Neuronal stem cell (in vitro differentiated cells): ENCODE measurements at regions not wholly inside any gene's neighbourhood (a gene's known extent, or its start where the extent isn't known, plus 50 kb on each side); places are given as distances from the start of the nearest gene placed in this dataset.

Source experiments
- DNase-seq: peaks from one replicate; pipeline ENCODE4 v3.0.0-alpha.2; 2013; ENCODE audit warnings: low spot score
- H2AFZ ChIP-seq: one replicate; pipeline ENCODE4 v1.6.1; 2013; ENCODE audit warnings: mild to moderate bottlenecking, low read length, inconsistent platforms
- H2AK5ac ChIP-seq: 2 replicates; pipeline ENCODE4 v1.6.1; 2013; ENCODE audit warnings: low read depth, mild to moderate bottlenecking, inconsistent platforms, low read length, moderate library complexity, mixed read lengths
- H2BK120ac ChIP-seq: 2 replicates; pipeline ENCODE4 v1.6.1; 2013; ENCODE audit warnings: low read depth, mild to moderate bottlenecking, inconsistent platforms, low read length, moderate library complexity, mixed read lengths
- H2BK12ac ChIP-seq: one replicate; pipeline ENCODE4 v1.6.1; 2013; ENCODE audit warnings: low read length, inconsistent platforms
- H2BK15ac ChIP-seq: 2 replicates; pipeline ENCODE4 v1.6.1; 2013; ENCODE audit warnings: mild to moderate bottlenecking, low read length, inconsistent platforms, mixed read lengths
- H2BK5ac ChIP-seq: one replicate; pipeline ENCODE4 v1.6.1; 2013; ENCODE audit warnings: inconsistent platforms, mild to moderate bottlenecking, low read length, moderate library complexity
- H3K14ac ChIP-seq: one replicate; pipeline ENCODE4 v1.6.1; 2013; ENCODE audit warnings: low read length, inconsistent platforms
- H3K18ac ChIP-seq: 2 replicates; pipeline ENCODE4 v1.6.1; 2013; ENCODE audit warnings: low read length, inconsistent platforms
- H3K23ac ChIP-seq: 2 replicates; pipeline ENCODE4 v1.6.1; 2013; ENCODE audit warnings: low read depth, mild to moderate bottlenecking, mixed read lengths, low read length, inconsistent platforms; ENCODE audit not compliant: poor library complexity
- H3K27ac ChIP-seq: replicated peaks from 3 replicates; pipeline ENCODE4 v1.5.1; 2013; ENCODE audit warnings: low read length, inconsistent platforms
- H3K27me3 ChIP-seq, 3 experiments: 2 replicates each; pipeline ENCODE4 v1.6.1; 2013; ENCODE audit warnings: low read length in 3 of 3, mild to moderate bottlenecking in 2 of 3, inconsistent platforms in 1 of 3, low read depth in 1 of 3, mixed read lengths in 1 of 3, moderate library complexity in 1 of 3; ENCODE audit not compliant: control insufficient read depth in 3 of 3, insufficient read depth in 3 of 3
- H3K36me3 ChIP-seq, 2 donors: replicated peaks in 1 of 2; 2 replicates each; pipeline ENCODE4 v1.6.1; 2013; ENCODE audit warnings: low read length in 2 of 2; ENCODE audit not compliant: control insufficient read depth in 2 of 2, insufficient read depth in 2 of 2
- H3K4ac ChIP-seq: 2 replicates; pipeline ENCODE4 v1.6.1; 2013; ENCODE audit warnings: inconsistent platforms, mild to moderate bottlenecking, low read length, moderate library complexity
- H3K4me1 ChIP-seq, 2 donors: 1 replicate in 1 of 2; 2 replicates in 1 of 2; pipeline ENCODE4 v1.6.1; 2013; ENCODE audit warnings: low read length in 2 of 2, low read depth in 1 of 2; ENCODE audit not compliant: control insufficient read depth in 2 of 2, insufficient read depth in 1 of 2
- H3K4me2 ChIP-seq: one replicate; pipeline ENCODE4 v1.6.1; 2013; ENCODE audit warnings: mild to moderate bottlenecking, low read length, inconsistent platforms; ENCODE audit not compliant: insufficient read depth, poor library complexity, severe bottlenecking
- H3K4me3 ChIP-seq, 2 donors: 2 replicates each; pipeline ENCODE4 v1.5.1; 2013; ENCODE audit warnings: low read length in 2 of 2, mild to moderate bottlenecking in 2 of 2, inconsistent platforms in 1 of 2, moderate library complexity in 1 of 2
- H3K79me1 ChIP-seq: one replicate; pipeline ENCODE4 v1.6.1; 2013; ENCODE audit warnings: low read depth, mild to moderate bottlenecking, inconsistent platforms, low read length, moderate library complexity
- H3K9ac ChIP-seq: one replicate; pipeline ENCODE4 v1.6.1; 2013; ENCODE audit warnings: mild to moderate bottlenecking, low read depth, low read length, inconsistent platforms; ENCODE audit not compliant: poor library complexity
- H3K9me3 ChIP-seq, 2 donors: replicated peaks in 1 of 2; 2 replicates each; pipeline versions ENCODE3 to v1.6.1; 2013; ENCODE audit warnings: low read length in 2 of 2, mild to moderate bottlenecking in 2 of 2, inconsistent platforms in 1 of 2, low read depth in 1 of 2, mixed read lengths in 1 of 2, moderate library complexity in 1 of 2; ENCODE audit not compliant: control insufficient read depth in 2 of 2, insufficient read depth in 1 of 2
- H4K8ac ChIP-seq: one replicate; pipeline ENCODE4 v1.6.1; 2013; ENCODE audit warnings: low read depth, mild to moderate bottlenecking, inconsistent platforms, low read length, moderate library complexity
- H4K91ac ChIP-seq: one replicate; pipeline ENCODE4 v1.6.1; 2013; ENCODE audit warnings: low read length, low read depth, mild to moderate bottlenecking, inconsistent platforms; ENCODE audit not compliant: poor library complexity
- WGBS, 2 donors: extraction: QIAGEN DNeasy Blood & Tissue Kit; methylation state at CpG; one replicate each; pipeline ENCODE4 v1.1.7; 2013; ENCODE audit warnings: missing lambda C conversion rate in 2 of 2, mixed read lengths in 1 of 2; ENCODE audit not compliant: insufficient read length in 2 of 2, insufficient replicate concordance in 1 of 2; ENCODE audit errors: extremely low coverage in 2 of 2; 5-methylcytosine and 5-hydroxymethylcytosine counted together

GRCh38 chr1:188218289-188218688 is 1389.5 kb downstream of the PLA2G4A start:
- no peak overlapping the region for H2BK15ac ChIP-seq
- no peak overlapping the region for H3K9ac ChIP-seq
- H3K14ac ChIP-seq, result no peak overlapping the region
- no peak overlapping the region for H3K27ac ChIP-seq
- H2BK120ac ChIP-seq, result no peak overlapping the region
- no peak overlapping the region for H3K23ac ChIP-seq
- H2AFZ ChIP-seq, result no peak overlapping the region
- no peak overlapping the region for H3K4me3 ChIP-seq
- H3K9me3 ChIP-seq, result no peaks in the 10 kb centered on the region
- no peaks in the 10 kb centered on the region for H3K79me1 ChIP-seq
- H4K8ac ChIP-seq, result no peak overlapping the region
- H2AK5ac ChIP-seq, result no peak overlapping the region
- no peak overlapping the region for H3K4me2 ChIP-seq
- WGBS, 2 donors, result no CpG with 5 or more reads among the region's 1 CpG
- H3K4ac ChIP-seq, result no peak overlapping the region
- no peak overlapping the region for H2BK5ac ChIP-seq
- no peaks in the 10 kb centered on the region for H3K4me1 ChIP-seq
- H3K18ac ChIP-seq, result no peak overlapping the region
- no peaks in the 10 kb centered on the region for H3K27me3 ChIP-seq
- no peak overlapping the region for H4K91ac ChIP-seq
- no peaks in the 10 kb centered on the region for H3K36me3 ChIP-seq
- no peak overlapping the region for H2BK12ac ChIP-seq
- DNase-seq, result no peak

GRCh38 chr1:188220051-188220450 is 1391.3 kb downstream of the PLA2G4A start:
- Histone ChIP-seq H3K79me1 (no peaks in the 10 kb centered on the region), H3K4me3 (no peak overlapping the region)
- no CpG with 5 or more reads among the region's 1 CpG for WGBS, 2 donors

GRCh38 chr1:188224263-188224662 is 1395.5 kb downstream of the PLA2G4A start:
- Histone ChIP-seq H3K18ac (no peak overlapping the region), H3K14ac (no peak overlapping the region), H2BK15ac (no peak overlapping the region), H3K36me3 (no peaks in the 10 kb centered on the region), H2BK5ac (no peak overlapping the region), H3K4me3 (no peak overlapping the region), H3K4ac (no peak overlapping the region), H3K4me1 (no peaks in the 10 kb centered on the region), H3K9ac (no peak overlapping the region), H2AFZ (no peak overlapping the region), H3K23ac (no peak overlapping the region), H2BK12ac (no peak overlapping the region), H4K8ac (no peak overlapping the region), H2AK5ac (no peak overlapping the region), H2BK120ac (no peak overlapping the region), H3K79me1 (no peaks in the 10 kb centered on the region), H4K91ac (no peak overlapping the region), H3K27ac (no peak overlapping the region), H3K4me2 (no peak overlapping the region), H3K9me3 (no peaks in the 10 kb centered on the region), H3K27me3 (no peaks in the 10 kb centered on the region)
- no peak for DNase-seq

More at GRCh38 chr1:188220051-188220450, 1391.3 kb downstream of the PLA2G4A start:
- Histone ChIP-seq H2AK5ac (no peak overlapping the region), H2BK5ac (no peak overlapping the region), H3K27me3 (no peaks in the 10 kb centered on the region), H3K4me1 (no peaks in the 10 kb centered on the region), H3K4me2 (no peak overlapping the region), H3K18ac (no peak overlapping the region), H3K14ac (no peak overlapping the region), H3K36me3 (no peaks in the 10 kb centered on the region), H3K4ac (no peak overlapping the region), H2BK12ac (no peak overlapping the region), H4K91ac (no peak overlapping the region), H2BK15ac (no peak overlapping the region), H2BK120ac (no peak overlapping the region), H3K9ac (no peak overlapping the region), H3K23ac (no peak overlapping the region), H2AFZ (no peak overlapping the region), H4K8ac (no peak overlapping the region), H3K9me3 (no peaks in the 10 kb centered on the region), H3K27ac (no peak overlapping the region)
- DNase-seq, result no peak

- WGBS, 2 donors, result no CpG with 5 or more reads among the region's 1 CpG
- Histone ChIP-seq H4K91ac (no peak overlapping the region), H2AK5ac (no peak overlapping the region)
These were observed 1397.2 kb downstream of the PLA2G4A start for GRCh38 chr1:188225975-188226374.

More at GRCh38 chr1:188225975-188226374, 1397.2 kb downstream of the PLA2G4A start:
- Histone ChIP-seq H4K8ac (no peak overlapping the region), H3K23ac (no peak overlapping the region), H2BK120ac (no peak overlapping the region), H3K4ac (no peak overlapping the region), H3K4me1 (no peaks in the 10 kb centered on the region), H3K4me3 (no peak overlapping the region), H2BK15ac (no peak overlapping the region), H2AFZ (no peak overlapping the region), H3K27ac (no peak overlapping the region), H2BK12ac (no peak overlapping the region), H3K27me3 (no peaks in the 10 kb centered on the region), H3K4me2 (no peak overlapping the region), H3K36me3 (no peaks in the 10 kb centered on the region), H3K14ac (no peak overlapping the region), H3K9ac (no peak overlapping the region), H3K18ac (no peak overlapping the region), H3K79me1 (no peaks in the 10 kb centered on the region), H3K9me3 (no peaks in the 10 kb centered on the region), H2BK5ac (no peak overlapping the region)
- DNase-seq, result no peak
